Loucy (cell line): ENCODE measurements at regions not wholly inside any gene's neighbourhood (a gene's known extent, or its start where the extent isn't known, plus 50 kb on each side); places are given as distances from the start of the nearest gene placed in this dataset.

Source experiments
- H2AFZ ChIP-seq: fragments of 200-600 bp; sonication (generic); 2 replicates; pipeline ENCODE4 v1.6.0; 2016; ENCODE audit warnings: antibody characterized with exemption, mild to moderate bottlenecking, low read length, moderate library complexity
- H3F3A ChIP-seq: fragments of 200-600 bp; 2 replicates; pipeline ENCODE4 v1.6.0; 2016; ENCODE audit warnings: antibody characterized with exemption, low read depth, mild to moderate bottlenecking
- H3K27me3 ChIP-seq: fragments of 200-600 bp; sonication (generic); 2 replicates; pipeline ENCODE4 v1.6.1; 2014; ENCODE audit warnings: low read length, mild to moderate bottlenecking; ENCODE audit not compliant: insufficient read depth, poor library complexity, severe bottlenecking
- H3K36me3 ChIP-seq: fragments of 200-600 bp; sonication (generic); 2 replicates; pipeline ENCODE4 v1.6.1; 2016; ENCODE audit warnings: low read length; ENCODE audit not compliant: insufficient read depth
- H3K4me1 ChIP-seq: fragments of 200-600 bp; sonication (generic); 2 replicates; pipeline ENCODE4 v1.5.1; 2014; ENCODE audit warnings: low read length, mild to moderate bottlenecking; ENCODE audit not compliant: insufficient read depth, poor library complexity, severe bottlenecking
- H3K4me2 ChIP-seq: fragments of 200-600 bp; sonication (generic); 2 replicates; pipeline ENCODE4 v1.6.0; 2014; ENCODE audit warnings: antibody characterized with exemption, low read length, low read depth, mild to moderate bottlenecking; ENCODE audit not compliant: poor library complexity, severe bottlenecking
- H3K4me3 ChIP-seq: fragments of 200-600 bp; sonication (generic); 2 replicates; pipeline ENCODE4 v1.5.1; 2014; ENCODE audit warnings: low read length, mild to moderate bottlenecking, mixed read lengths; ENCODE audit not compliant: poor library complexity, severe bottlenecking
- H3K79me2 ChIP-seq: fragments of 200-600 bp; sonication (generic); 2 replicates; pipeline ENCODE4 v1.6.1; 2014; ENCODE audit warnings: low read length; ENCODE audit not compliant: insufficient read depth
- H3K9ac ChIP-seq: fragments of 200-600 bp; sonication (generic); 2 replicates; pipeline ENCODE4 v1.6.0; 2014; ENCODE audit warnings: mild to moderate bottlenecking, low read depth, low read length, moderate library complexity; ENCODE audit not compliant: poor library complexity, severe bottlenecking
- H3K9me2 ChIP-seq: fragments of 200-600 bp; sonication (generic); replicated peaks from 2 replicates; pipeline ENCODE4 v1.6.1; 2016; ENCODE audit warnings: low read depth, low read length, mixed read lengths
- H3K9me3 ChIP-seq: fragments of 200-600 bp; sonication (generic); 2 replicates; pipeline ENCODE4 v1.6.1; 2014; ENCODE audit warnings: mild to moderate bottlenecking, antibody characterized with exemption, low read length, low read depth; ENCODE audit not compliant: insufficient read depth
- H4K20me1 ChIP-seq: fragments of 200-600 bp; sonication (generic); 2 replicates; pipeline ENCODE4 v1.6.0; 2014; ENCODE audit warnings: antibody characterized with exemption, low read length, mild to moderate bottlenecking; ENCODE audit not compliant: insufficient read depth, poor library complexity, severe bottlenecking
- EZH2phosphoT487 ChIP-seq: fragments of 200-600 bp; IDR thresholded peaks from 2 replicates; pipeline ENCODE4 v1.6.1; 2018; ENCODE audit warnings: antibody characterized with exemption, mild to moderate bottlenecking, moderate library complexity, borderline replicate concordance
- TF ChIP-seq, protein P1 (sequence below): fragments of 200-600 bp; sonication (generic); conservative IDR thresholded peaks from 2 replicates; pipeline ENCODE4 v1.5.1; 2014; ENCODE audit warnings: mild to moderate bottlenecking, antibody characterized with exemption, low read length

DNA sequence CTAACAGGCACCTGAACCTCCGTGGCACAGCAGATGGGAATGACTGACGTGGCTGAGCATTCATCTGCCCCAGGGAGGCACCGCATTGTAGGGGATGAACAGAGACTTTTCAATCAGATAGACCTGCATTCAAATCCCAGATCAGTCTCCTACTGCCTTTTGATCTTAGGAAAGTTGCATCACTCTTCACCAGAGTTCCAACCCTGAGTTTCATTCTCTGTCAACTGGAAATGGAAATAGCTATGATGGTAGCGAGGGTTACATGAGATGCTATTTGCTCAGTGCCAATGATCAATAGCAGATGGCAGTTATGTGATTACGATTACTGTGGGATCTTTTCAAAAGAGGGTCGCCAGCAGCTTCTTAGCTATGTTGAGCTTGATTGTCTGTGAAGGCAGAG, 189.3 kb upstream of the RFC3 start:
- H3K27me3 ChIP-seq, result no peaks in the 10 kb centered on the region
- no peaks in the 10 kb centered on the region for H3F3A ChIP-seq
- H2AFZ ChIP-seq, result no peak overlapping the region
- H4K20me1 ChIP-seq, result no peaks in the 10 kb centered on the region
- no peaks in the 10 kb centered on the region for H3K4me1 ChIP-seq
- no peaks in the 10 kb centered on the region for H3K9me3 ChIP-seq
- no peaks in the 10 kb centered on the region for H3K9me2 ChIP-seq
- no peaks in the 10 kb centered on the region for H3K36me3 ChIP-seq
- H3K4me3 ChIP-seq, result no peak overlapping the region
- no peak overlapping the region for H3K9ac ChIP-seq
- H3K4me2 ChIP-seq, result no peak overlapping the region
- no peak for TF ChIP-seq EZH2phosphoT487
- TF ChIP-seq, protein P1, sequence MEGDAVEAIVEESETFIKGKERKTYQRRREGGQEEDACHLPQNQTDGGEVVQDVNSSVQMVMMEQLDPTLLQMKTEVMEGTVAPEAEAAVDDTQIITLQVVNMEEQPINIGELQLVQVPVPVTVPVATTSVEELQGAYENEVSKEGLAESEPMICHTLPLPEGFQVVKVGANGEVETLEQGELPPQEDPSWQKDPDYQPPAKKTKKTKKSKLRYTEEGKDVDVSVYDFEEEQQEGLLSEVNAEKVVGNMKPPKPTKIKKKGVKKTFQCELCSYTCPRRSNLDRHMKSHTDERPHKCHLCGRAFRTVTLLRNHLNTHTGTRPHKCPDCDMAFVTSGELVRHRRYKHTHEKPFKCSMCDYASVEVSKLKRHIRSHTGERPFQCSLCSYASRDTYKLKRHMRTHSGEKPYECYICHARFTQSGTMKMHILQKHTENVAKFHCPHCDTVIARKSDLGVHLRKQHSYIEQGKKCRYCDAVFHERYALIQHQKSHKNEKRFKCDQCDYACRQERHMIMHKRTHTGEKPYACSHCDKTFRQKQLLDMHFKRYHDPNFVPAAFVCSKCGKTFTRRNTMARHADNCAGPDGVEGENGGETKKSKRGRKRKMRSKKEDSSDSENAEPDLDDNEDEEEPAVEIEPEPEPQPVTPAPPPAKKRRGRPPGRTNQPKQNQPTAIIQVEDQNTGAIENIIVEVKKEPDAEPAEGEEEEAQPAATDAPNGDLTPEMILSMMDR, result no peak
- no peaks in the 10 kb centered on the region for H3K79me2 ChIP-seq

DNA sequence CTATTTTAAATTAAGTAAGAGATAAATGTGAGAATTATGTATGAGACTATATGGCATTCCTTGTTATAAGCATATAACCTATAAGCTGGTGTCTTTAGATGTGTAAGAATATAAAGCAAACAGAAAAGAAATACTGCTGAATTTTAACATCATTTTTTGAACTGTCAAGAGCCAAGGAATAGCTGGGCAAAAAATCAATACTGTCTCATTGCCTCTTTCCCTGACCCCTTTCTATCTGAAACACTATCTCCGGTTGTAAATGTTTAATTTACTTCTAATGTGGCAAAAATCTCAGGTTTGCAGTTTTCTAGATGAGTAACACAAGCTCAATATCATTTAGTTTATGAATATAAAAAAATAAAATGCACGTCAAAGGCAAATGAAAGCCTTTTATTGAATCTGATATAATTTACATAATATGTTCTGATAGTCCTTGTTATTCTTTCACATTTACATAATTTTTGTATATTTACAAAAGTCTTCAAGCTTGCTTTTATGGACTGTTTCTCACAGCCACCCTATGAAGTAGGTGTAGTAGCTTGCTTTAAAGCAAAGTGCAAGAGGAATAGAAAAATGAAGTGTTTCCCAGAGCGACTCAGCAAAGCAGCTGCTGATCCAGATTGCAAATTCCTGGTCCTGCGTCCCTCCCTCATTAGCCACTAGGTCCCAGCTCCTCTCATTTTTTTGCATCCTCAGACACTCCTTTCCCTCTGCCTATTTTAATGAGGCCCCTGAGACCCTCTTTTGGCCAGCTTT, 188.2 kb upstream of the RFC3 start:
- H3K36me3 ChIP-seq, result no peaks in the 10 kb centered on the region
- no peak for TF ChIP-seq EZH2phosphoT487
- TF ChIP-seq, protein P1, result no peak
- no peak overlapping the region for H3K9ac ChIP-seq
- no peaks in the 10 kb centered on the region for H3K9me2 ChIP-seq
- H3F3A ChIP-seq, result no peaks in the 10 kb centered on the region
- no peaks in the 10 kb centered on the region for H3K4me1 ChIP-seq
- H2AFZ ChIP-seq, result no peak overlapping the region
- no peaks in the 10 kb centered on the region for H3K79me2 ChIP-seq
- H3K9me3 ChIP-seq, result no peaks in the 10 kb centered on the region
- no peak overlapping the region for H3K4me2 ChIP-seq
- no peaks in the 10 kb centered on the region for H3K27me3 ChIP-seq
- H3K4me3 ChIP-seq, result no peak overlapping the region
- no peaks in the 10 kb centered on the region for H4K20me1 ChIP-seq

DNA sequence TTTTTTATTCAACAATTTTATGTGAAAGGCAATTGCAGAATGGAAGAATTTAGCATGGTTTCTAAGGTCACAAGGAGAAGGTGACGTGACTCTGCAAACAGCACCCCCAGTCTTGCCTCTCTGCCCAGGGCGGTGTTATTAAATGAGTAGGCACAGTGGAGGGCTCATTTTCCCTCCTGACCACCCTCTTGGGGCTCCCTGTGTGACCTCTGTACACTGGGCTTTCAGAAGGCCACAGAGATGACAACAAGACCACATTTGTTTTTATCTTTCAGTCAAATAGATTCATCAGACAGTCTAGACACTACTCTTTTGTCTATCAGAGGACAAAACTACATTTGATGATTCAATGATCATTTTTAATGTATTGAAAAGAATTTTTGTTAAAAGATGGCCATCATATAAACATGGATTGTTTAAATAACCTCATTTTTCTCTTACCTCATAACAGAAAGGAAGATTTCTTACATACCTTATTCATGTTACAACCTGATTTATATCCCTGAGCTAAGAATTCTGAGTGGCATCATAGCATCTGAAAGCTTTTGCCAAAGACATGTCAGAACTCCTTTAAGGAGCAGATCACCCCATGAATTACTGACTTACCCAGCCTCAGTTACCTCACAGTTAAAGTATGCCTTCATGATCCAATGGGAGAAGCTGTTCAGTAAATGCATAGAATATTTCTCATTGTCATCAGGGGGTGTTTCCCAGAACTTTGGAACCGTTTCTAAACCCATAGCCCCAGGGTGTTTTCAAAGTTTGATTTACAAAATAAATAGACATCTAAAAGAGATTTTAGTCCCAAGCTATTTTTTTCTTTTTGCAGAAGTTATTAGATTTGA, 184.0 kb upstream of the RFC3 start:
- H3K4me1 ChIP-seq, result no peaks in the 10 kb centered on the region
- no peaks in the 10 kb centered on the region for H3K9me2 ChIP-seq
- H3K9me3 ChIP-seq, result no peaks in the 10 kb centered on the region
- no peak overlapping the region for H3K4me3 ChIP-seq
- no peak for TF ChIP-seq EZH2phosphoT487
- TF ChIP-seq, protein P1, result no peak
- H3K4me2 ChIP-seq, result no peak overlapping the region
- no peaks in the 10 kb centered on the region for H3K79me2 ChIP-seq
- no peaks in the 10 kb centered on the region for H3K36me3 ChIP-seq
- H3K27me3 ChIP-seq, result no peaks in the 10 kb centered on the region
- no peaks in the 10 kb centered on the region for H3F3A ChIP-seq
- no peaks in the 10 kb centered on the region for H4K20me1 ChIP-seq
- no peak overlapping the region for H2AFZ ChIP-seq
- no peak overlapping the region for H3K9ac ChIP-seq
